H1 (cell line): ENCODE measurements at regions not wholly inside any gene's neighbourhood (a gene's known extent, or its start where the extent isn't known, plus 50 kb on each side); places are given as distances from the start of the nearest gene placed in this dataset.

Source experiments
- CTCF ChIA-PET: fragments of 300-600 bp; sonication (Branson Sonifier 250); formaldehyde crosslinking; loops from one replicate; lab custom pipeline; 2021; ENCODE audit not compliant: partially characterized antibody; lab: Charles Lee
- POLR2A ChIA-PET: fragments of 300-600 bp; sonication (Branson Sonifier 250); formaldehyde crosslinking; loops from one replicate; lab custom pipeline; 2021; ENCODE audit warnings: inconsistent platforms; ENCODE audit not compliant: partially characterized antibody; lab: Charles Lee
- DNase-seq, 2 experiments: peaks; one replicate each; pipeline versions ENCODE4 v3.0.0 to v3.0.0-alpha.2; 2010 to 2022; ENCODE audit warnings: low spot score in 2 of 2, low read depth in 1 of 2, mixed read lengths in 1 of 2
- FAIRE-seq: peaks from 2 replicates; lab custom pipeline; 2011; peaks lifted over from hg19 to GRCh38; lab: Jason Lieb, UNC
- H2AFZ ChIP-seq: 2 replicates; pipeline ENCODE4 v1.8.1; 2012; ENCODE audit warnings: low read length, inconsistent platforms
- H2AK5ac ChIP-seq: 2 replicates; pipeline ENCODE4 v1.6.1; 2013; ENCODE audit warnings: low read depth, low read length
- H2BK120ac ChIP-seq: replicated peaks from 2 replicates; pipeline ENCODE3; 2013; ENCODE audit warnings: low read depth, low read length, inconsistent platforms
- H2BK12ac ChIP-seq: 2 replicates; pipeline ENCODE4 v1.6.1; 2013; ENCODE audit warnings: low read depth, low read length
- H2BK15ac ChIP-seq: 2 replicates; pipeline ENCODE4 v1.6.1; 2013; ENCODE audit warnings: low read length
- H2BK20ac ChIP-seq: 2 replicates; pipeline ENCODE4 v1.6.1; 2013; ENCODE audit warnings: low read length
- H2BK5ac ChIP-seq: 2 replicates; pipeline ENCODE4 v1.6.1; 2013; ENCODE audit warnings: low read depth, low read length
- H3K14ac ChIP-seq: 2 replicates; pipeline ENCODE4 v1.6.1; 2013; ENCODE audit warnings: inconsistent platforms; ENCODE audit not compliant: insufficient read length
- H3K18ac ChIP-seq: 2 replicates; pipeline ENCODE4 v1.6.1; 2013; ENCODE audit warnings: low read length; ENCODE audit errors: extremely low read depth
- H3K23ac ChIP-seq: 2 replicates; pipeline ENCODE4 v1.6.1; 2013; ENCODE audit warnings: inconsistent platforms; ENCODE audit not compliant: insufficient read length
- H3K23me2 ChIP-seq: 2 replicates; pipeline ENCODE4 v1.6.1; 2013; ENCODE audit warnings: low read depth, low read length
- H3K27ac ChIP-seq: 2 replicates; pipeline ENCODE4 v1.6.1; 2011; ENCODE audit warnings: low read depth, low read length, inconsistent platforms
- H3K27me3 ChIP-seq, 4 experiments: replicated peaks in 1 of 4; 1 replicate in 1 of 4; 2 replicates in 3 of 4; pipeline versions ENCODE4 v1.6.1 to v1.8.1; 2011 to 2013; ENCODE audit warnings: low read length in 3 of 4, mild to moderate bottlenecking in 3 of 4, inconsistent platforms in 2 of 4, mixed read lengths in 2 of 4, moderate library complexity in 1 of 4; ENCODE audit not compliant: control insufficient read depth in 3 of 4, insufficient read depth in 3 of 4; ENCODE audit errors: extremely low read depth in 1 of 4
- H3K36me3 ChIP-seq, 4 experiments: 2 replicates each; pipeline versions ENCODE4 v1.6.1 to v1.8.1; 2011 to 2013; ENCODE audit warnings: mild to moderate bottlenecking in 4 of 4, low read length in 3 of 4, moderate library complexity in 2 of 4, control low read depth in 1 of 4, inconsistent platforms in 1 of 4; ENCODE audit not compliant: insufficient read depth in 4 of 4, control insufficient read depth in 2 of 4
- H3K4ac ChIP-seq: replicated peaks from 2 replicates; pipeline ENCODE3; 2013; ENCODE audit warnings: low read length, low read depth, mixed read lengths, inconsistent platforms; ENCODE audit not compliant: insufficient read length
- H3K4me1 ChIP-seq, 4 experiments: replicated peaks in 1 of 4; 1 replicate in 1 of 4; 2 replicates in 3 of 4; pipeline versions ENCODE4 v1.6.1 to v1.8.1; 2011 to 2013; ENCODE audit warnings: low read length in 3 of 4, inconsistent platforms in 2 of 4, mixed read lengths in 1 of 4; ENCODE audit not compliant: insufficient read depth in 4 of 4, control insufficient read depth in 3 of 4
- H3K4me2 ChIP-seq, 2 experiments: 2 replicates each; pipeline versions ENCODE4 v1.6.1 to v1.8.1; 2011 to 2013; ENCODE audit warnings: low read depth in 2 of 2, low read length in 2 of 2, control low read depth in 1 of 2, inconsistent platforms in 1 of 2, mild to moderate bottlenecking in 1 of 2; ENCODE audit not compliant: insufficient read depth in 1 of 2
- H3K4me3 ChIP-seq, 4 experiments: fragments of 200-600, 300-600 bp in 1 of 4; sonication (generic), shearing (Covaris generic), sonication (Bioruptor Twin) in 1 of 4; 2 replicates each; pipeline versions ENCODE4 v1.5.1 to v1.8.1; 2011 to 2016; ENCODE audit warnings: low read length in 4 of 4, low read depth in 3 of 4, control low read depth in 2 of 4, inconsistent platforms in 2 of 4, mild to moderate bottlenecking in 2 of 4, mixed read lengths in 1 of 4, moderate library complexity in 1 of 4; ENCODE audit not compliant: insufficient read depth in 2 of 4; ENCODE audit errors: extremely low read depth in 1 of 4
- H3K56ac ChIP-seq: replicated peaks from 2 replicates; pipeline ENCODE3; 2013; ENCODE audit warnings: low read depth, mild to moderate bottlenecking, mixed read lengths, low read length, inconsistent platforms; ENCODE audit not compliant: insufficient read length
- H3K79me1 ChIP-seq: 2 replicates; pipeline ENCODE4 v1.6.1; 2013; ENCODE audit warnings: low read depth, low read length, control low read depth
- H3K79me2 ChIP-seq, 2 experiments: 2 replicates each; pipeline versions ENCODE4 v1.6.1 to v1.8.1; 2012 to 2013; ENCODE audit warnings: low read length in 2 of 2, mild to moderate bottlenecking in 2 of 2, inconsistent platforms in 1 of 2; ENCODE audit not compliant: insufficient read depth in 2 of 2, control insufficient read depth in 1 of 2
- H3K9ac ChIP-seq, 4 experiments: replicated peaks in 1 of 4; 1 replicate in 1 of 4; 2 replicates in 3 of 4; pipeline versions ENCODE4 v1.6.1 to v1.8.1; 2011 to 2013; ENCODE audit warnings: low read depth in 3 of 4, low read length in 3 of 4, control low read depth in 2 of 4, mild to moderate bottlenecking in 2 of 4, moderate library complexity in 2 of 4, inconsistent platforms in 1 of 4; ENCODE audit errors: extremely low read depth in 1 of 4
- H3K9me3 ChIP-seq, 2 experiments: 2 replicates each; pipeline versions ENCODE4 v1.6.1 to v1.8.1; 2012 to 2013; ENCODE audit warnings: mild to moderate bottlenecking in 2 of 2, moderate library complexity in 2 of 2, control low read depth in 1 of 2, inconsistent platforms in 1 of 2, low read depth in 1 of 2, low read length in 1 of 2, mixed read lengths in 1 of 2; ENCODE audit not compliant: insufficient read depth in 2 of 2
- H4K20me1 ChIP-seq, 2 experiments: replicated peaks in 1 of 2; 2 replicates each; pipeline versions ENCODE3 to v1.8.1; 2011 to 2013; ENCODE audit warnings: inconsistent platforms in 2 of 2, low read length in 2 of 2, mild to moderate bottlenecking in 1 of 2; ENCODE audit not compliant: insufficient read depth in 2 of 2, control insufficient read depth in 1 of 2
- H4K5ac ChIP-seq: 2 replicates; pipeline ENCODE4 v1.6.1; 2013; ENCODE audit warnings: low read length, low read depth, mixed read lengths, inconsistent platforms; ENCODE audit not compliant: insufficient read length
- H4K8ac ChIP-seq: 2 replicates; pipeline ENCODE4 v1.8.0; 2013; ENCODE audit warnings: mild to moderate bottlenecking, moderate library complexity, low read length, inconsistent platforms; ENCODE audit not compliant: insufficient read depth; ENCODE audit errors: extremely low read depth
- H4K91ac ChIP-seq: replicated peaks from 2 replicates; pipeline ENCODE3; 2013; ENCODE audit warnings: low read length, mixed read lengths, inconsistent platforms; ENCODE audit not compliant: insufficient read length
- BCL11A ChIP-seq, 2 experiments: IDR thresholded peaks; one replicate each; pipeline ENCODE4 v1.6.1; 2011; ENCODE audit warnings: low read depth in 2 of 2, low read length in 2 of 2, mild to moderate bottlenecking in 2 of 2
- CHD2 ChIP-seq: IDR thresholded peaks from 2 replicates; pipeline ENCODE4 v1.6.1; 2012; ENCODE audit warnings: low read length, improper control_type of control experiment
- EGR1 ChIP-seq: IDR thresholded peaks from 2 replicates; pipeline ENCODE4 v1.6.1; 2011; ENCODE audit warnings: low read depth, low read length, borderline replicate concordance
- GTF2F1 ChIP-seq: IDR thresholded peaks from 2 replicates; pipeline ENCODE4 v1.6.1; 2012; ENCODE audit warnings: low read depth, low read length, improper control_type of control experiment, borderline replicate concordance
- RBBP5 ChIP-seq: IDR thresholded peaks from 2 replicates; pipeline ENCODE4 v1.7.1; 2012; ENCODE audit warnings: low read depth, mild to moderate bottlenecking, inconsistent platforms, low read length, moderate library complexity, borderline replicate concordance
- SP1 ChIP-seq: IDR thresholded peaks from 2 replicates; pipeline ENCODE4 v1.6.1; 2011; ENCODE audit warnings: low read depth, low read length
- SP2 ChIP-seq: IDR thresholded peaks from 2 replicates; pipeline ENCODE4 v1.6.1; 2012; ENCODE audit warnings: mild to moderate bottlenecking, low read length, inconsistent platforms
- SUZ12 ChIP-seq: fragments of 200-600 bp; sonication (generic); IDR thresholded peaks from 2 replicates; pipeline ENCODE4 v1.6.1; 2012; ENCODE audit warnings: mild to moderate bottlenecking, inconsistent platforms, low read length, moderate library complexity, mixed read lengths
- TEAD4 ChIP-seq: IDR thresholded peaks from 2 replicates; pipeline ENCODE4 v1.6.1; 2012; ENCODE audit warnings: low read depth, low read length, inconsistent platforms, mixed read lengths
- ZNF274 ChIP-seq: IDR thresholded peaks from 2 replicates; pipeline ENCODE4 v1.7.0; 2012; ENCODE audit warnings: low read length, borderline replicate concordance; ENCODE audit errors: extremely low read depth
- WGBS, 2 experiments: shearing (Covaris generic) in 1 of 2; methylation state at CpG; one replicate each; pipeline versions ENCODE4 v1.1.6 to v1.1.7; 2013 to 2015; ENCODE audit warnings: low lambda C conversion rate in 2 of 2, mixed read lengths in 2 of 2, inconsistent platforms in 1 of 2, low coverage in 1 of 2, missing lambda C conversion rate in 1 of 2; ENCODE audit not compliant: insufficient replicate concordance in 2 of 2, insufficient coverage in 1 of 2, insufficient read length in 1 of 2; ENCODE audit errors: extremely low coverage in 1 of 2, missing lambda C conversion rate in 1 of 2; 5-methylcytosine and 5-hydroxymethylcytosine counted together
- TF ChIP-seq, protein P1 (sequence below), 3 experiments: IDR thresholded peaks; 1 replicate in 2 of 3; 2 replicates in 1 of 3; pipeline versions ENCODE4 v1.5.1 to v1.6.1; 2011; ENCODE audit warnings: low read length in 3 of 3, mild to moderate bottlenecking in 3 of 3, inconsistent platforms in 2 of 3, low read depth in 1 of 3, moderate library complexity in 1 of 3; ENCODE audit not compliant: insufficient read depth in 1 of 3; ENCODE audit errors: control extremely low read depth in 1 of 3

- Histone ChIP-seq H2BK15ac (no peak overlapping the region), H2BK12ac (no peak overlapping the region), H3K4me1 (peaks cover 0 to 24% (median 21%) of the 10 kb centered on the region in 4 experiments), H4K91ac (peak overlapping the region; percentile 45), H4K20me1 (no peaks in the 10 kb centered on the region), H3K9me3 (peaks cover 2 to 3% of the 10 kb centered on the region in 2 experiments; a peak in 3 of 4 replicates), H3K27me3 (no peaks in the 10 kb centered on the region), H3K4ac (peak overlapping the region; percentile 34), H3K79me1 (no peaks in the 10 kb centered on the region), H3K36me3 (no peaks in the 10 kb centered on the region), H3K4me3 (peak overlapping the region in 2 of 4 experiments; percentile 1 to 37; a peak in 2 of 8 replicates), H3K27ac (peak overlapping the region; percentile 61; the same call in 1 of the 2 replicates), H3K9ac (no peak overlapping the region), H2BK5ac (peak overlapping the region; percentile 98; the same call in 1 of the 2 replicates), H3K4me2 (peak overlapping the region; percentile 46 to 57; a peak in 3 of 4 replicates), H2AK5ac (peak overlapping the region; percentile 84; the same call in 1 of the 2 replicates), H4K5ac (no peak overlapping the region), H3K14ac (no peak overlapping the region), H3K18ac (no peak overlapping the region), H3K56ac (no peak overlapping the region), H3K23me2 (no peaks in the 10 kb centered on the region), H3K79me2 (no peaks in the 10 kb centered on the region), H2BK120ac (peak overlapping the region; percentile 52), H4K8ac (no peak overlapping the region), H2BK20ac (peak overlapping the region; percentile 62; the same call in 1 of the 2 replicates), H3K23ac (no peak overlapping the region), H2AFZ (no peak overlapping the region)
- FAIRE-seq (peak; percentile 45), DNase-seq (peak in 1 of 2 experiments; percentile 59)
- WGBS, 2 experiments = 0% methylated on average over 1 of the region's 1 CpG; no CpG with 5 or more reads in 1 of the 2 experiments
- ChIA-PET CTCF (interaction anchor here (0.6 to 4.3 kb wide), 28 partner anchors 8 to 945 kb away, joined by 3 to 33 read pairs (median 4); no protein-coding TSS in a partner anchor), POLR2A (interaction anchor here (1.0 to 1.1 kb wide), 2 partner anchors 142 to 151 kb away, joined by 3 read pairs; no protein-coding TSS in a partner anchor)
- peak; percentile 80 for TF ChIP-seq SP1
- no peak for TF ChIP-seq ZNF274
- TF ChIP-seq EGR1 = peak; percentile 76
- TF ChIP-seq RBBP5 = no peak
- peak in 1 of 2 experiments; percentile 27 for TF ChIP-seq BCL11A (IDR thresholded peaks at IDR 0.05; ENCODE audit: low read depth in 2 of 2, low read length in 2 of 2)
- TF ChIP-seq TEAD4 = peak; percentile 96
- no peak for TF ChIP-seq GTF2F1
- no peak for TF ChIP-seq SUZ12
- peak; percentile 10; the same call in 1 of the 2 replicates for TF ChIP-seq CHD2
- no peak for TF ChIP-seq SP2
- TF ChIP-seq, protein P1, sequence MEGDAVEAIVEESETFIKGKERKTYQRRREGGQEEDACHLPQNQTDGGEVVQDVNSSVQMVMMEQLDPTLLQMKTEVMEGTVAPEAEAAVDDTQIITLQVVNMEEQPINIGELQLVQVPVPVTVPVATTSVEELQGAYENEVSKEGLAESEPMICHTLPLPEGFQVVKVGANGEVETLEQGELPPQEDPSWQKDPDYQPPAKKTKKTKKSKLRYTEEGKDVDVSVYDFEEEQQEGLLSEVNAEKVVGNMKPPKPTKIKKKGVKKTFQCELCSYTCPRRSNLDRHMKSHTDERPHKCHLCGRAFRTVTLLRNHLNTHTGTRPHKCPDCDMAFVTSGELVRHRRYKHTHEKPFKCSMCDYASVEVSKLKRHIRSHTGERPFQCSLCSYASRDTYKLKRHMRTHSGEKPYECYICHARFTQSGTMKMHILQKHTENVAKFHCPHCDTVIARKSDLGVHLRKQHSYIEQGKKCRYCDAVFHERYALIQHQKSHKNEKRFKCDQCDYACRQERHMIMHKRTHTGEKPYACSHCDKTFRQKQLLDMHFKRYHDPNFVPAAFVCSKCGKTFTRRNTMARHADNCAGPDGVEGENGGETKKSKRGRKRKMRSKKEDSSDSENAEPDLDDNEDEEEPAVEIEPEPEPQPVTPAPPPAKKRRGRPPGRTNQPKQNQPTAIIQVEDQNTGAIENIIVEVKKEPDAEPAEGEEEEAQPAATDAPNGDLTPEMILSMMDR (IDR thresholded peaks at IDR 0.05; ENCODE audit: control extremely low read depth in 1 of 3, insufficient read depth in 1 of 3, low read depth in 1 of 3, low read length in 3 of 3) = peak in 1 of 3 experiments; percentile 29; a peak in 2 of 4 replicates
Observed at GRCh38 chr7:49244543-49244942, 320.2 kb downstream of the CDC14C start.
